ENCODE measurements at regions not wholly inside any gene's neighbourhood (a gene's known extent, or its start where the extent isn't known, plus 50 kb on each side); places are given as distances from the start of the nearest gene placed in this dataset.
"Not testable (repeated sequence)": the region's sequence is repeated elsewhere in the genome, so short reads cannot be mapped to it uniquely, and the experiment has no call there.

DNA sequence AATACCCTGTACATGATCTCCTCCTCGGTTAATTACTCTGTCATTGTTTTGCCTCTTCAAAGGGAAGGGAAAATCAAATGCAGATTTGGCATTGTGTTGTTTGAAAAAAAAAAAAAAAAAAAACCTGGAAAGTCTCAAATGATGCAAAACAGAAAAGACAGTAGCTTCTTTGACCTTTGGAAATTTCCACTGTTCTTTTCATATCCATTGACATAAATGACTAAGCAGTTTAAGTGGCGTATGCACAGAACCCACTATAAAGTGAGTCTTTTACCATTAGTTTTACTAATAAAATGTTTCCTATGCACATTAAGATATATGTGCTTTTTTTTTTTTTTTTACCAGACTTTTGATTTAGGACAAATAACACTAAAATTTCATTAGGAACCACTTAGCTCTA lies 704.3 kb downstream of the TFAP2A start:
- no peak for DNase-seq (ENCODE audit: low spot score)

DNA sequence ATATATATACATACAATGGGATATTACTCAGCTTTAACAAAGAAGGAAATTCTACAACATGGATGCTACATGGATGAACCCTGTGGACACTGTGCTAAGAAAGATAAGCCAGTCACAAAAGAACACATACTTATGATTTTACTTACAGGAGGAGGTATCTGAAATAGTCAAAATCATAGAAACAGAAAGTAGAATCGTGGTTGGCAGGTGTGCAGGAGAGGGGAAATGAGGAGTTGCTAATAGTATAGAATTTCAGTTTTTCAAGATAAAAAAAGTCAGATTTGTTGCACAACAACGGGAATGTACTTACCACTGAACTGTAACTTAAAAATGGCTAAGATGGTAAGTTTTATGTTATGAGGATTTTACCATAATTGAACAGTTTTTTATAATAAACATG lies 706.3 kb downstream of the TFAP2A start:
- DNase-seq (ENCODE audit: low spot score): no peak

DNA sequence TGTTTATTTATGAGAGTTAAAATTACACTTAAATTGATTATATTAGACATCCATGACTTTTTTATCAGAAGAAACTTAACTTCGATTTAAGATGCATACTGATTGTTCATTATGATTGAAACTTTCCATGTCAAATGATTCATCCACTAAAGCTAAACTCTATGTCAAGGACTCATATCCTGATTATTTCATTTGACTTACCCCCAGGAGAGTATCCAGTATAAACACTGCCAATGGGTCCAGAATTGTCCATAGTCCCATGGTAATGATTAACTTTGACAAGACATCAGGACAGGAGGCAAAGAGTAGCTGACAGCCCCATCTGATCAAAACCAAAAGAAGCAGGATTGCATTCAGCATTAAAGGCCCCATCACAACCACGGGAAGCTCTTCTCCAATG lies 709.9 kb downstream of the TFAP2A start:
- no peak for DNase-seq (ENCODE audit: low spot score)

DNA sequence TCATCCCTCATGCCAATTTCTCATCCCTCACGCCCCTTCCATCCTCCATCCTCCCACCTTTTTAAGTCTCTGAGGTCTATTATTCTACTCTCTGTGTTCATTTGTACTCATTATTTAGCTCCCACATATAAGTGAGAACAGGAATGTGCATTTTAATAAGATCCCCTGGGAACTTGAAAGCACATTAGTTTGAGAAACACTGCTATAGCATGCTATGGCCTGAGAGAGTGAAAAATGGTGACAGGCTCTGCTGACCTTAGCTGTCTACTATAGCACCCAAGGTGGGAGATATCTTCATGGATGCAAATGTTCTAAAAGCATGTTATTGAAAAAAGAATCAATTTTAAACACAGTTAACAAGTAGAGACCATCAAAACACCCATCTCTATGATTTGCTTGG lies 712.0 kb downstream of the TFAP2A start:
- DNase-seq (ENCODE audit: low spot score): no peak

DNA sequence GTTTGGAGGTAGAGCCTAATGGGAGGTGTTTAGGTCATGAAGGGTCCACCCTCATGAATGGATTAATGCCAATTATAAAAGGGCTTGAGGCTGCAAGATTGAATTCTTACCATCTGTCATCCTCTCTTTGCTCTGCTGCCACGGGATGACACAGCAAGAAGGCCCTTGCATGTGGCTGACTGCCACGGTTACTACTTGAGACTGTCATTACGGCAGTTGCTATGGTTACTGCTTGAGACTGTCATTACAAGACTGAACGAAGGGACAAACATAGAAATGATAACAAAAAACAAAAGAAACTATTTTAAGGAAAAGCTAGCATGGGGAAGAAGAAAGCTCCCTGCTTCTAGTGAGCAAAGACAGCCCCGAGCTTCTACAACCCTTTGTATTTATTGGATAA lies 715.0 kb downstream of the TFAP2A start:
- DNase-seq (ENCODE audit: low spot score): no peak

DNA sequence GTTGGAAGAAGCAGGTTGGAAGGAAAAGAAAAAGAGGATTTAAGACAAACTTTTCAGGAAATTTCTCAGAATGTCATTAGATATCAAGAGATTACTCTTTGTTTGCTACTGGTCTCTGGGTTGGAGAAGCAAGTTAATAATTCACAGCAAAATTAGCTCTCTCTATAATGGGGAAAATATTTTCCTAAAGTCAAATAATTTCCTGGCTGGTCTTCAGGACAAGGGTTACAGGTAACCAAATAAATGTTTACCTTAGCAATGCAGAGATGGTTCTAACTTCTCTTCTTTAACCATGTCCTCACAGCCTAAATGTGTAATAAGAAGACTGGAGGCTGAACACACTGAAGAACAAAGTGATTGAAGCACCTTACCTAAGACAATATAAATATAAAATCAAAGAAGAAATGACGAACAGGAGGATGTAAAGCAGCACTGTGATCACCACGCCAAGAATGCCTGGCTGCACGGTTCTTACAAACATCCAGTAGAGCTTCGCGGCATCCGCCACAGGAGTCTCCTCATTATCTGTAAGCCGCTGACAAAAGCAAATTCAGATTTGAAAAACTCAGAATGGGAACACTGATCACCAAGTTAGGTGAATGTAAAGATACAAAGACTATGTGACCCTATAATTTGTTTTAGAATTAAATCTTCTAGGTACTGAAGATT lies 717.5 kb downstream of the TFAP2A start:
- DNase-seq (ENCODE audit: low spot score): no peak

DNA sequence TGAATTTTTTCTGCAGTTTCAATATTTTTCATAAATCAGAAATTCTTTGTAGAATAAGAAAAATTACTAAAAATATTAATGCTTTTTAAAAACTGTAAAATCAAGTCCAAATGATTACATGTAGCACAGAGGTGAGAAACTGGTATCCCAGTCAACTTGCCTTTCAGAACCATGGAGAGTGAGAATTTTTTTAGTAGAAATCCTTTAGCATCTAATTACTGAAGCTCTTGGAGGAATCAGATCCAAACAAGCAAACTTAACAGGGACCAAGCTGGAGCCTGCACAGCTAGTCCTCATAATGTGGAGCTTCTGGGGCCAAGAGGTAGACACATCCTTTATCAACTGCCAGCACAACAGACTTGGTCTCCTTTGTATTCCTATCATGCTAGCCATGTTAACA lies 724.5 kb downstream of the TFAP2A start:
- DNase-seq (ENCODE audit: low spot score): no peak

DNA sequence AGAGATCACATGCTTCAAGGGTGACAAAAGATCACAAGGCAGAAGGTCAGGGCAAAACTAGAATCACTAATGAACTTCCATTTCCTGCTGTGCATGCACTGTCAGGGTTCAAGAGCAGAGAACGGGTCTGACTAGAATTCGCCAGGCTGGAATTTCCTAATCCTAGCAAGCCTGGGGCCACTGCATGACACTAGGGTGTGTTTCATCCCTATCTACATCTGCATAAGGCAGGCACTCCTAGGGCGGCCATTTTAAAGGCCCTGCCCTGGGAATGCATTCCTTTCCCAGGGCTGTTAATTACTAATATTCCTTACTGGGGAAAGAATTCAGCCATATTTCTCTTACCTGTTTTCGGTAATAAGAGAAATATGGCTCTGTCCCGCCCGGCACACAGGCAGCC lies 734.1 kb downstream of the TFAP2A start:
- DNase-seq (ENCODE audit: low spot score): not testable (repeated sequence)

DNA sequence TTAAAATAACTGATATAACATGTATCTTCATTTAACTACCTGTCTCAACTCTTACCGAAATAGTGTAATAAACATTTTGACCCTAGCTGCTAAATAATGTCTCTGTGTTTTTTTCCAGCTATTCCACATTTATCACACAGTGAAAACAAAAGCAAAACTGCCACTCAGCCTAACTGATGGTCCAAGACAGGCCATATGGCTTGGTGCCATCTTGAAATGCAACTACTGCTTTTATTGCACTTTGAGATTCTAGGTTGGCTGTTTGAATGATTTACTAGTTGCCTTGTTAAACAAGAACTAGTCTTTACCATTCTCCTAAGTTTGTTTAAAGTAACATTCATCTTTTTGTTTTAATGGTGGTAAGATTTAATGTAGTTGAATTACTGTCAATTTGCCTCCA lies 739.8 kb downstream of the TFAP2A start:
- no peak for DNase-seq (ENCODE audit: low spot score)

DNA sequence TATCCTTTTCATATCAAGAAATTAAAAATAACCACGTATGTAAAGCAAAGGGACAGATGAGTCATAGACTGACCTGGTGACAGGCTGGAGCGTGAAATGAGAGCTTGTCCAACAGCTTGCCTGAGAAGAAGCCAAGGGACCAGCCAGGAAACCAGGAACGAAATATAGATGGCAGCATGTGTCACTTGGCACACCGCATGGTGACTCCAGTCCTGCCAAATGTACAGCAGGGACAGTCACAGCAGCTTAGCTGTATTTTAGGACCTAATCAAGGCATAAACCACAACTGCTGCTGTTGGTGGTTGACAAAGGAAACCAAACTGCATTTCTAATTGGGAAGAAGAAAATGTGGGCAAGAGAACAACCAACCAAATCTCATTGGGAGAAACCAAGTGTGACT lies 755.0 kb downstream of the TFAP2A start:
- DNase-seq (ENCODE audit: low spot score): no peak

DNA sequence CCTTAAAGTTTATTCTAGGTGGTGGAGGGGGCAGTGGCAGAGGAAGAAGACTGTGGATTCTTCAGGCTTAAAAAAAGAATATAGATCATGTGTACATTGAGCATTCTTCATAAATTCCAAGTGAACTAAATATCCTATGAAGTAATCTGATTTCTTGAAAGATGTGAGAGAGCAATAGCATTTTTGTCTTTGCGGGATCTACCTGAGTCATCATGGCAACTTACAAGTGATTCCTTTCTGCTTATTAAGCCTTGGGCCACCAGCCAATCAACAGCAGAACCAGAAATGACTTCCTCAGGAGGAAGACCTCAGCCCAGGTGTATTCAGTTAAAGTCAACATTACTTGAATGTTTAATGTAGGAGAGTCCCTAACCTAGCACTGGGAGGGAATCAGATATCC lies 756.9 kb downstream of the TFAP2A start:
- DNase-seq (ENCODE audit: low spot score): no peak

DNA sequence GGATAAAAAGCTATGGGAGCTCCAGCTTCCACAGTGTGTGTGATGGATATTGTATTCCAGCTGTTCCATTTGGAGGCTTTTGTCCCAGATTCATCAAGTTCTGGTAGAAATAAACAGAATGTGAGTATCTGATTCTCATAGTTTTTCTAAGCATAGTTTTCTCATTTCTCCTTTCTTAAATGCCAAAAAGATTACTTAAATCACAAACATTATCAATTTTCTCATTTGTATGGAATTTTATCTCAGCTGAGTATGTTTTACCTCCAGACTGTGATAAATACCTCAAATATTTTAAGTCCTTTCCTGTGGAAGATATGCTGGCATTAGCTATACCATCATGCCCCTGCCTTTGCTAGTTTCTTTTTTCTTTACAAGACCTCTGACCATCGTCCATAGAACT lies 767.3 kb downstream of the TFAP2A start:
- no peak for DNase-seq (ENCODE audit: low spot score)

DNA sequence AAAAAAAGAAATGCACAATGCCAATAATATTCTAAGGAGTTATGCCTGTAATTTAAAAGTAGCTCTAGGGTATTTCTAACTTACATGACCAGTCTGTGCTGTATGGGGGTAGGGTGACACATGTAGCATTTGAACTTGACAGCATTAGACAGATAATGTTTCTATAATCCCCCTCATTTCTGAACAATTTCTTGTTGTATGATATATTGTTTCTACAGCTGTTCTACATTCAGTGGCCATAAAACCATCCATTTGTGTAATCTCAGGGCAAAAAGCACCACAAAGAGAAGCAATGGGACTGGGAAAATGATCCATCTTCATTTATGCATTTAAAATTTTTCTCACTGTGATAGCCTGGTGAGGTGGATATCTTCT lies 767.8 kb downstream of the TFAP2A start:
- DNase-seq (ENCODE audit: low spot score): no peak

DNA sequence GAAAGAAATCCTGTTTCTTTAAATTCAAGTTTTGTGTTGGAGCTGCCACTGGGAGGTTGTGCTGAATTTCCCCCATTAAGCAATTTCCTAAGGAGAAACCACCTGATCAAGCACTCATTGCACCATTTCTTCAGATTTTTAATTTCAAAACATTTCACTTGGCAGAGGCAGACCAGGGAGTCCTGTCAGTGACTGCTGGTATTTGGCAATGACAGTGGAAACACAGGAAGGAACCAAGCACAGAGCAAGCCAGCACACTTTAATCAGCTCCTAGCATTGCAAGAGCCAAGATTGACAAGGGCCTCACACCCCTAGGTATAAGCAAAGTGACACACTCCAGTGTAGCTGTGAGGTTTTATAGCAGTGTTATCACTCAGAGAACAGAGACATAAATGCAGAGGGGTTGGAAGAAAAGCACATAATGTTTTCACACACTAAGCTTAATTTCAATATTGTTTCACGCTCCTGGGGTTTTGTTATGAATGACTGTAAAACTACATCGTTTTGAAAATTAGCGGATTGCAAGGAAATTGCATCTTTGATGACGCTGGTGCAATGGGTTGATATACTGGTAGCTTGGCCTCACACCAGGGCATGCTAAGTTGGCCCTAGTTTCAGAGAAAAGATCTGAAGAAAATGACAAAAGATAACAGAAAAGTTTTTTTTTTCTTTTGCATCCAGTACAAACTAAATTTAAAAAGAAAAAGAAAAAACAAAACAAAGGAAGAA lies 768.4 kb downstream of the TFAP2A start:
- DNase-seq (ENCODE audit: low spot score): no peak

DNA sequence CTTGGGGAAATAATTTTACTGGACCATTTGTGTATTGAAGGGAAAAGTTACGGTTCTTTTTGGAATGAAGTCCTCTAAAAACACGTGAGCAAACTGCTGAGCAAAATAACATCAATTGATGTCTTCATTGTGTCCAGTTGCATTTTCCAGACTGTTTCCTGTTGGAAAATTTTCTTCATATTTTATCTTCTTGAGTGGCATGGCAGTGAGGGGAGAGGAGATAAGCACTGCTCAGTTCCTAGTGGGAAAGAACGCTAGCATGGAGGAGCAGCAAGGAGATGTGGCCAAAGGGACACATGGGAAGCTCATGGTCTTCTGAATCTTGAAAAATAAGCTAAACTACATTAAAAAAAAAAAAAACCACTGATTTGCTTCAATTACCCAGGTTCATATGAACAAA lies 776.0 kb downstream of the TFAP2A start:
- no peak for DNase-seq (ENCODE audit: low spot score)

DNA sequence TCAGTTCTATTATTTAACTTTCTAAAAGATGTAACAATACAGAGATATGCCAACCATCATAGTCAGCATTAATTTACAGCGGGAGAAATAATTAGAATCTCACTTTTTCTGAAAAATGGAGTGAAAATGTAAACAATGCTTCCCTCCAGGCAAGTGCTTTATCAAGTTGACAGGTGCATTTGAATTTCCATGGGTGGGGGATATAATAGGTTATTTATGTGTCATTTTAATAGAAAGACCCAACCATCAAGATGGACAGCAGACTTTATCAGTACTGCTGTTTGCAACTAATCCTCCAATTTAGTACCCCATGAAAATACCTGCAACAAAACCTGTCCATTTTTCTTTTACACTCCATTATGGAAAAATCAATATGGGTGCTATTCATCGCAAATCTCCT lies 780.1 kb downstream of the TFAP2A start:
- DNase-seq (ENCODE audit: low spot score): no peak

DNA sequence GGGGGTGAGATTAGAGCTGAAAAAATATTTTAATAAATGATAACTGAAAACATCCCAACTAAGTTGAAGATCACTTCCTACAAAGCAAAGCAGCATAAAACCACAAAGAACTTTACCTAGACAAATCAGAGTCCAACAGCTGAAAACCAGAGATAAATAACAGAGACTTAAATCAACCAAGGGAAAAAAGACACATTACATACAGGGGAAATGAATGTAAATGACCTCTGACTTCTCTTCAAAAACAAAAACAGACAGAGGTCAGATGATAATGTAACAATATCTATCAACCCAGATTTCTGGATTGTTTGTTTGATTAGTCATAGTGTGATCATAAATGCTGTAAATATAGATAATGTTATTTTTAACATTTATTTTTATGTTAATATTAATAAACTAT lies 782.8 kb downstream of the TFAP2A start:
- no peak for DNase-seq (ENCODE audit: low spot score)

DNA sequence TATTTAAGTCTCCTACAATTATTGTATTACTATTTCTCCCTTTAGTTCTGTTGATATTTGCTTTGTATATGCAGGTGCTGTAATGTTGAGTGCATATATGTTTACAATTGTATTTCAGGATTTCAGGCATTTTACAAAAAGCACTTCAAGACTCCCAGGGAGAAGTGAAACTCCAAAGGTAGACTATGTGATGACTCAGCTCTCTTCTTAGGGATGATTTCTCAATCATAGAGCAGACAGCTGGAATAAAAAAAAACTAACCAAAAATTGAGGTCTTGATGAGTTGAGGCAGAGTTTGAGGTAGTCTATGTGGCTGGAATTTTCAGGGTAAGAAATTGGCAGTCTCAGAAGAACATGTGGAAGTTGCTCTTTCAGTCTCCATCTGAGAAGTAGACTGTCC lies 786.1 kb downstream of the TFAP2A start:
- no peak for DNase-seq (ENCODE audit: low spot score)

DNA sequence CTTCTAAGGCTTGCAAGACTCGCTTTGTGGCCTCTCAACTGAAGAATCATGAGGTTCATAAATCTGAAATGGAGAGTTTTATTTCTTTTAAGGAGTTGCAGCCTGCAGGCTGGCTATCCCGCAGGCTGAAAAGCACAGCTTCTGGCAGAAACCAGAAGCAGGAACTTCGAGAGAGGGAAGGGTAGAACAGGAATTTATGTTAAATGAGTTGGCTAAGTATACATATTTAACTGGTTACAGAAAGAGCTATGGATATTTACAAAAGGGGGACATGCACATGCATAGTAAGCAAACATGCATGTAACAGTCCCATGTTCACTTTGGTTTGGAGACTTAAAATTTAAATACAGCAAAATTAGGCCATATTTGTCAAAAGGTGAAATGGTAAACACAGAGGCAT lies 787.0 kb downstream of the TFAP2A start:
- DNase-seq (ENCODE audit: low spot score): no peak

DNA sequence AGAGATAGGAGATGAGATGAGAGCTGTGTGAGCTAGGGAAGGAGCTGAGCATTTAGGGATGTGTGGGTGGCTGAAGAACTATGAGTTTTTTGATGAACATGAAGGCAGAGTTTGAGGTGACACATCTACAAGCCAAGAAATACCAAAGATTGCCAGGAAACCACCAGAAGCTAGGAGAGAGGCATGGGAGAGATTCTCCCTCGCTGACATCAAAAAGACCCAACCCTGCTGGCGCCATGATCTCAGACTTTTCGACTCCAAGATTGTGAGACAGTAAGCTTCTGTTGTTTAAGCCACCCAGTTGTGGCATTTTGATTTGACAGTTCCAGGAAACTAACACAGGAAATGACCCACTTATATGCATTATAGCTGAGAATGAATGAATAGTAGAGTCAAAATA lies 790.9 kb downstream of the TFAP2A start:
- DNase-seq (ENCODE audit: low spot score): no peak

DNA sequence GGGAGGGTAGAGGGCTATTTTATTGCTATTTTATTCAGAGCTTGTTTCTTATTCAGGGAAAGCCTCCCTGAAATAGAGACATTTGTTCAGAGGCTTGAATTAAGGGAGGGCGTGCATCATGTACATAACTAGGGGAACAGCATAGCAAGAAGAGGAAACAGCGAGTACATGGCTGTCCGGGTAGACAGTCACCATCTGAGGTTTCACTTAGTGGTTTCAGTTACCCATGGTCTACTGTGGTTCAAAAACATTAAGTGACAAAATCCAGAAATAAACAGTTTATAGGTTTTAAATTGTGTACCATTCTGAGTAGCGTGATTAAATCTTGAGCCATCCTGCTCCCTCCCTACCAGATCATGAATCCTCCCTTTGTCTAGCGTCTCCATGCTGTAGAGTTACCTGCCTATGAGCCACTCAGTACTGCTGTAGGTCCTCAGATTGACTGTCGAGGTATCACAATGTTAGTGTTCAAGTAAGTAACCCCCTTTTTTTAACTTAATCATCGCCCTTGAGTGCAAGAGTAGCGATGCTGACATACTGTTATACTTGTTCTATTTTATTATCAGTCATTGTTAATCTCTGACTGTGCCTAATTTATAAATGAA lies 791.5 kb downstream of the TFAP2A start:
- no peak for DNase-seq (ENCODE audit: low spot score)

DNA sequence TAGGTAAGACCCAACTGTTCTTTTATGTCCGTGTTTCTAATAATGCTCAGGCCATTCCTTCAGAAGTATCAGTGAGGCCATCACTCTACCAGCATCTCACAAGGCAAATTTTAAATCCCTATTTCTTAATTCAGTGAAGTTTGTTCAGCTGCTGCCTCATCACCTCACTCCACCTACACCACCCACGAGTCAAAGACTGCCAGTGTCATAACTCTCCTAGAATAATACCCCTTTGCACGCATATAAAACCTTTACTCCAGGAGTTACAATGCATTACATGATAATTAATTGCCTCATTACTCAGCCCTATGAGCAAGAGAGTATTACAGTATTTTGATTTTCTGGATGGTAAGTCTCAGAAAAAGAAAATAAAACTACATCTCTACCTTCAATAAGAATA lies 793.6 kb downstream of the TFAP2A start:
- DNase-seq (ENCODE audit: low spot score): no peak

DNA sequence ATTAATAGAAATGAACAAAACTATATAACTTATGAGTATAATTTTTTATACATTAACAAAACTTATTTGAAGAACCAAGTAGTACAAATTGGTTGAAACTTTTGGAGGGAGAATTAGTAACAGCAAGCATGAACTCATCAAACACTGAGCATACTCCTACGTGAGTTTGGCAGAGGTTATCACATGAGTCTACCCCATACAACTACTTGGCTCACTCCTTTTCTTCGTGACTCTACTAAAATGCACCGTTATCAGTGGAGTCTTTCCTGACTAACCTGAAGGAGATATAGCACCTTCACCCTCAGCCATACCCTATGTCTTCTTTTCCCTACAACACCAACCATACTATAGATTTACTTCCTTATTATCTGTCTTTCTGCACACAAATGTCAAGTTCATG lies 794.2 kb downstream of the TFAP2A start:
- no peak for DNase-seq (ENCODE audit: low spot score)

Measured in HT-29 (cell line).